Hepatocyte (in vitro differentiated cells): ENCODE measurements at regions not wholly inside any gene's neighbourhood (a gene's known extent, or its start where the extent isn't known, plus 50 kb on each side); places are given as distances from the start of the nearest gene placed in this dataset.

Experiments used
- DNase-seq: peaks from one replicate; pipeline ENCODE4 v3.0.0-alpha.2; 2016; ENCODE audit warnings: low spot score
- H2AFZ ChIP-seq: fragments of 200-600 bp; sonication (generic); 2 replicates; pipeline ENCODE4 v1.6.0; 2016; ENCODE audit warnings: antibody characterized with exemption, mild to moderate bottlenecking
- H3K27ac ChIP-seq: fragments of 200-600 bp; sonication (generic); 2 replicates; pipeline ENCODE4 v1.5.1; 2016; ENCODE audit warnings: mild to moderate bottlenecking
- H3K27me3 ChIP-seq: fragments of 200-600 bp; sonication (generic); 2 replicates; pipeline ENCODE4 v1.6.1; 2016
- H3K36me3 ChIP-seq: fragments of 200-600 bp; sonication (generic); replicated peaks from 2 replicates; pipeline ENCODE4 v1.5.1; 2016; ENCODE audit warnings: low read depth; ENCODE audit not compliant: insufficient read depth
- H3K4me1 ChIP-seq: fragments of 200-600 bp; sonication (generic); 2 replicates; pipeline ENCODE4 v1.5.1; 2016; ENCODE audit warnings: mild to moderate bottlenecking, moderate library complexity; ENCODE audit not compliant: insufficient read depth
- H3K4me2 ChIP-seq: fragments of 200-600 bp; sonication (generic); 2 replicates; pipeline ENCODE4 v1.6.0; 2016
- H3K4me3 ChIP-seq: fragments of 200-600 bp; sonication (generic); 2 replicates; pipeline ENCODE4 v1.5.1; 2016; ENCODE audit warnings: mild to moderate bottlenecking
- H3K79me2 ChIP-seq: fragments of 200-600 bp; sonication (generic); 2 replicates; pipeline ENCODE4 v1.6.0; 2017; ENCODE audit warnings: mild to moderate bottlenecking
- H3K9me2 ChIP-seq: fragments of 200-600 bp; sonication (generic); replicated peaks from 2 replicates; pipeline ENCODE4 v1.6.0; 2017; ENCODE audit warnings: mild to moderate bottlenecking; ENCODE audit not compliant: insufficient read depth
- H3K9me3 ChIP-seq: fragments of 200-600 bp; sonication (generic); 2 replicates; pipeline ENCODE4 v1.5.1; 2016; ENCODE audit warnings: low read depth, mild to moderate bottlenecking
- H4K20me1 ChIP-seq: fragments of 200-600 bp; sonication (generic); 2 replicates; pipeline ENCODE4 v1.6.0; 2016; ENCODE audit warnings: mild to moderate bottlenecking; ENCODE audit not compliant: insufficient read depth, poor library complexity, severe bottlenecking
- CTCF ChIP-seq: fragments of 200-600 bp; sonication (generic); IDR thresholded peaks from 2 replicates; pipeline ENCODE4 v1.5.1; 2016; ENCODE audit warnings: antibody characterized with exemption, mild to moderate bottlenecking; ENCODE audit not compliant: poor library complexity
- EZH2 ChIP-seq: fragments of 200-600 bp; sonication (generic); IDR thresholded peaks from 2 replicates; pipeline ENCODE4 v1.6.1; 2016; ENCODE audit warnings: antibody characterized with exemption, mild to moderate bottlenecking, borderline replicate concordance
- EZH2phosphoT487 ChIP-seq: fragments of 200-600 bp; sonication (generic); IDR thresholded peaks from one replicate; pipeline ENCODE4 v1.6.1; 2018; ENCODE audit warnings: antibody characterized with exemption, mild to moderate bottlenecking, low read depth, moderate library complexity; ENCODE audit not compliant: unreplicated experiment, severe bottlenecking
- WGBS: methylation state at CpG from one replicate; pipeline ENCODE4 v1.1.6; 2016; ENCODE audit warnings: low lambda C conversion rate; ENCODE audit errors: missing lambda C conversion rate; 5-methylcytosine and 5-hydroxymethylcytosine counted together

GRCh38 chr6:33857932-33858475 is 54.2 kb upstream of the MLN start:
- Histone ChIP-seq H3K4me2 (no peak overlapping the region), H3K27ac (no peak overlapping the region), H3K27me3 (peaks cover 6% of the 10 kb centered on the region)

GRCh38 chr6:33857093-33857931 is 53.5 kb upstream of the MLN start:
- H3K4me1 ChIP-seq, result peaks cover 11% of the 10 kb centered on the region
- WGBS, result 89% methylated on average over 15 of the region's 15 CpGs
- H3K4me3 ChIP-seq, result no peak overlapping the region
- peaks cover 6% of the 10 kb centered on the region for H3K27me3 ChIP-seq
- H3K36me3 ChIP-seq, result no peaks in the 10 kb centered on the region
- no peak overlapping the region for H3K27ac ChIP-seq
- no peaks in the 10 kb centered on the region for H3K79me2 ChIP-seq
- H3K4me2 ChIP-seq, result no peak overlapping the region
- no peaks in the 10 kb centered on the region for H3K9me3 ChIP-seq
- H3K9me2 ChIP-seq, result no peaks in the 10 kb centered on the region
- no peak for DNase-seq
- H2AFZ ChIP-seq, result no peak overlapping the region
- TF ChIP-seq EZH2 (no peak), EZH2phosphoT487 (no peak), CTCF (no peak)
- no peaks in the 10 kb centered on the region for H4K20me1 ChIP-seq

More at GRCh38 chr6:33857932-33858475, 54.2 kb upstream of the MLN start:
- DNase-seq, result no peak
- Histone ChIP-seq H3K36me3 (no peaks in the 10 kb centered on the region), H2AFZ (no peak overlapping the region), H4K20me1 (no peaks in the 10 kb centered on the region), H3K4me1 (peaks cover 11% of the 10 kb centered on the region), H3K4me3 (no peak overlapping the region), H3K9me3 (no peaks in the 10 kb centered on the region), H3K79me2 (no peaks in the 10 kb centered on the region), H3K9me2 (no peaks in the 10 kb centered on the region)
- TF ChIP-seq EZH2phosphoT487 (no peak), EZH2 (no peak), CTCF (no peak)
- WGBS, result 94% methylated on average over 7 of the region's 7 CpGs

GRCh38 chr6:33856655-33857054 is 52.9 kb upstream of the MLN start:
- no peak for DNase-seq
- no peak overlapping the region for H2AFZ ChIP-seq
- H3K9me2 ChIP-seq, result no peaks in the 10 kb centered on the region
- WGBS, result 83% methylated on average over 4 of the region's 5 CpGs
- peaks cover 6% of the 10 kb centered on the region for H3K27me3 ChIP-seq
- H3K79me2 ChIP-seq, result no peaks in the 10 kb centered on the region
- no peaks in the 10 kb centered on the region for H3K9me3 ChIP-seq
- H3K27ac ChIP-seq, result no peak overlapping the region
- H4K20me1 ChIP-seq, result no peaks in the 10 kb centered on the region
- H3K4me3 ChIP-seq, result no peak overlapping the region
- TF ChIP-seq CTCF, result no peak
- TF ChIP-seq EZH2, result no peak
- no peak for TF ChIP-seq EZH2phosphoT487
- peaks cover 11% of the 10 kb centered on the region for H3K4me1 ChIP-seq
- no peak overlapping the region for H3K4me2 ChIP-seq
- H3K36me3 ChIP-seq, result no peaks in the 10 kb centered on the region
